ENCODE measurements at regions not wholly inside any gene's neighbourhood (a gene's known extent, or its start where the extent isn't known, plus 50 kb on each side); places are given as distances from the start of the nearest gene placed in this dataset.

DNA sequence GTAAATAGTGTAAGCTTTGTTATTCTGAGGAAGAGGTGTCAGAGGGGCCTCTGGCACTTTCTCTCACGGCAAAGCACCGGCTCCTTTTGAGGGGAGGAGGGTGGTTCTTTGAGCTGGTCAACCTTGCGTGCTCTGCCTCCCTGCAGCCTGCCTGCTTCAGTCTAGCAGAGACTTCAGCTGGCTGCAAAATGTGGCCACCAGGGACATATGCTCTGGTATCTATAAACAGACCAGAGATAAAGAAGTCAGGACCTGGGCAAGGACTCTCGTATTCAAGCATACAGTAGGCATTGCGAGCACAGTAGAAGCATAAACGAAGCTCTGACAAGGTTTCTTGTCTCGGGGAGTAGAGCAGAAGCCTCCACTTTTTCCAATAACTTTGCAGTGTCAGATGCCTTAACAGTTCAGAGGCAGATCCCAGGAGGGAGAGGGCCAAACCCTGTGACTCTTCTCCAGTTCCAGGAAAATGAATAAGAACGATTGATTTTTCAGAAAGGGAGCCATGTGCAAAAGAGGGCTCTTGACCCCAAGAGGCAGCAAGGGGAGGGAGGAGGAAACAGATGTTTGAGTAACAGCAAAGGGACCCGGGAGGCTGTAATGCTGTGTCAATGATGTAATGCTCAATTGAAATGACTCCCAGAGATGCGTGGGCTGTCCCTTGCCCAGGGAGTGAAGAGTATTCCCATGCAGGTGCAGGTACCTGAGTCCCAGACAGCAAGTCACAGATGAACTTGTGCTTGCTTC, 57.9 kb upstream of the TEX13D start:
- Histone ChIP-seq H3K4me3 (ENCODE audit: low read depth, low read length) (no peak overlapping the region), H3K27me3 (ENCODE audit: control insufficient read depth, insufficient read depth, low read length) (no peaks in the 10 kb centered on the region), H3K36me3 (ENCODE audit: control insufficient read depth, insufficient read depth, low read length) (no peaks in the 10 kb centered on the region)
- FAIRE-seq (no peak), DNase-seq (ENCODE audit: low read depth) (no peak)
- TF ChIP-seq, protein P1, sequence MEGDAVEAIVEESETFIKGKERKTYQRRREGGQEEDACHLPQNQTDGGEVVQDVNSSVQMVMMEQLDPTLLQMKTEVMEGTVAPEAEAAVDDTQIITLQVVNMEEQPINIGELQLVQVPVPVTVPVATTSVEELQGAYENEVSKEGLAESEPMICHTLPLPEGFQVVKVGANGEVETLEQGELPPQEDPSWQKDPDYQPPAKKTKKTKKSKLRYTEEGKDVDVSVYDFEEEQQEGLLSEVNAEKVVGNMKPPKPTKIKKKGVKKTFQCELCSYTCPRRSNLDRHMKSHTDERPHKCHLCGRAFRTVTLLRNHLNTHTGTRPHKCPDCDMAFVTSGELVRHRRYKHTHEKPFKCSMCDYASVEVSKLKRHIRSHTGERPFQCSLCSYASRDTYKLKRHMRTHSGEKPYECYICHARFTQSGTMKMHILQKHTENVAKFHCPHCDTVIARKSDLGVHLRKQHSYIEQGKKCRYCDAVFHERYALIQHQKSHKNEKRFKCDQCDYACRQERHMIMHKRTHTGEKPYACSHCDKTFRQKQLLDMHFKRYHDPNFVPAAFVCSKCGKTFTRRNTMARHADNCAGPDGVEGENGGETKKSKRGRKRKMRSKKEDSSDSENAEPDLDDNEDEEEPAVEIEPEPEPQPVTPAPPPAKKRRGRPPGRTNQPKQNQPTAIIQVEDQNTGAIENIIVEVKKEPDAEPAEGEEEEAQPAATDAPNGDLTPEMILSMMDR (IDR thresholded peaks at IDR 0.05; ENCODE audit: insufficient read depth, low read length, severe bottlenecking) = no peak

GRCh38 chrX:124275182-124275894, 57.1 kb upstream of the TEX13D start:
- no peak for DNase-seq (ENCODE audit: low read depth)
- FAIRE-seq = no peak
- TF ChIP-seq, protein P1 (IDR thresholded peaks at IDR 0.05; ENCODE audit: insufficient read depth, low read length, severe bottlenecking) = no peak
- no peaks in the 10 kb centered on the region for H3K27me3 ChIP-seq (ENCODE audit: control insufficient read depth, insufficient read depth, low read length)
- H3K36me3 ChIP-seq (ENCODE audit: control insufficient read depth, insufficient read depth, low read length) = no peaks in the 10 kb centered on the region
- no peak overlapping the region for H3K4me3 ChIP-seq (ENCODE audit: low read depth, low read length)

DNA sequence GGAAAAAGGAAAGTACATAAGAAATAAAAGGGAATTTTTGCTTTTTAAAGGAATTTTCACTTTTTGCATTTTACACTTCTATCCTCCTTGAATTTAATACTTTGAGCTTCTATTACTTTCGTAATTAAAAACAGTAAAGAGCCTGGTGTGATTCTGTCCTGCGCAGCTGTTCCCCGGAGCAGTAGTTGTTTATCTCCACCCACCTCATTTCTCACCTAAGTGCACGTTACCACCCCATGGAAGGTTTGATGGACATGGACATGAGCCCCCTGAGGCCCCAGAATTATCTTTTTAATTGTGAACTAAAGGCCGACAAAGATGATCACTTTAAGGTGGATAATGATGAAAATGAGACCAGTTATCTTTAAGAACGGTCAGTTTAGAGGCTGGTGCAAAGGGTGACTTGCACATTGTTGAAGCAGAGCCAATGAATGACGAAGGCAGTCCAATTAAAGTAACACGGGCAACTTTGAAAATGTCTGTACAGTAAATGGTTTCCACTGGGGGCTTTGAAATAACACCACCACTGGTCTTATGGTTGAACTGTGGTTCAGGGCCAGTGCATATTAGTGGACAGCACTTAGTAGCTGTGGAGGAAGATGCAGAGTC, 52.1 kb upstream of the TEX13D start:
- DNase-seq (ENCODE audit: low read depth) (no peak), FAIRE-seq (no peak)
- H3K4me3 ChIP-seq (ENCODE audit: low read depth, low read length) = no peak overlapping the region
- no peaks in the 10 kb centered on the region for H3K27me3 ChIP-seq (ENCODE audit: control insufficient read depth, insufficient read depth, low read length)
- H3K36me3 ChIP-seq (ENCODE audit: control insufficient read depth, insufficient read depth, low read length) = no peaks in the 10 kb centered on the region
- TF ChIP-seq, protein P1 (IDR thresholded peaks at IDR 0.05; ENCODE audit: insufficient read depth, low read length, severe bottlenecking) = no peak

DNA sequence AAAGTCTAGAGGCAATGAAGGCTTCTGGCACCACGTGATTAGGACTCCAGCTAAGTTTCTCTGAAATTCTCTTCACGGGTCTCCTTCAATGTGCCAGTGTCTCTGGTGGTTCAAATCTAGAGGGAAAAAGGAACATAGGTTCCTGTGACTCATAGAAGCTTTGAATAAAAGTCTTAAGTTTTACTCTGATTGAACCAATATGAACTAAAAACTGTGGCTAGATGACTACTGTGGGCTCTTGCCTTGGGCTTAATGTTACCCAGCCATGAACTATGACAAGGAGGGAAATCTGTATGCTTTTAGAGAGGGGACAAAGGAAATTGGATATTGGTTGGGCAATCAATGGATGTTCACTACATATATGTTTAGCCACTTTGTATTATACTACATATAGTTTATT, 49.9 kb upstream of the TEX13D start:
- DNase-seq (ENCODE audit: low read depth) (no peak), FAIRE-seq (no peak)
- TF ChIP-seq, protein P1 (IDR thresholded peaks at IDR 0.05; ENCODE audit: insufficient read depth, low read length, severe bottlenecking) = no peak
- no peaks in the 10 kb centered on the region for H3K36me3 ChIP-seq (ENCODE audit: control insufficient read depth, insufficient read depth, low read length)
- H3K27me3 ChIP-seq (ENCODE audit: control insufficient read depth, insufficient read depth, low read length) = no peaks in the 10 kb centered on the region
- no peak overlapping the region for H3K4me3 ChIP-seq (ENCODE audit: low read depth, low read length)

All from bronchial epithelial cell (primary cell).